ENCODE measurements at regions not wholly inside any gene's neighbourhood (a gene's known extent, or its start where the extent isn't known, plus 50 kb on each side); places are given as distances from the start of the nearest gene placed in this dataset.
"Not testable (repeated sequence)": the region's sequence is repeated elsewhere in the genome, so short reads cannot be mapped to it uniquely, and the experiment has no call there.

- peak; percentile 29 for DNase-seq (ENCODE audit: low read depth, low spot score)
These were observed 970.3 kb upstream of the ARRDC3 start for GRCh38 chr5:92353107-92354030.

DNA sequence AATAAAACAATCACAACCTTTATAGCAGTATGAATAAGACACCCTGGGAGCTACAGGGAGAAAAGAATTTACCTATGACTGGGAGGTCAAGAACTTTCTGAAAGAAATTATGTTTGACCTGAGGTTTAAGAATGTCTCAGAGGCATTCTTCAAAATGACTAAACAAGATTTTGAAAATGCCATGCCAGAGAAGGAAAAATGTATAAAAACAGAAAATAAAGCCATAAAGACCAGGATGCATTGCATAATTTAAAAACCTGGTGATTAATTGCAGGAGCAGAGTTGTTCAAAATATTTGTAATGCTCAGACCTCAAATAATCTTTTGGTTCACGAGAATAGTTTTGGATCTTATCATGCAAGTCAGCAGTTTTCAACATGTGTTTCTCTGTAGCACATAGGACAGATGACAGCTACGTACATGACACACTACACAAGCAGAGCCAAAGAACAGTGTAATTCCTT lies 954.7 kb upstream of the ARRDC3 start:
- DNase-seq (ENCODE audit: low read depth, low spot score), result peak; percentile 24

GRCh38 chr5:92332039-92332438 lies 948.9 kb upstream of the ARRDC3 start:
- DNase-seq (ENCODE audit: low read depth, low spot score), result no peak

DNA sequence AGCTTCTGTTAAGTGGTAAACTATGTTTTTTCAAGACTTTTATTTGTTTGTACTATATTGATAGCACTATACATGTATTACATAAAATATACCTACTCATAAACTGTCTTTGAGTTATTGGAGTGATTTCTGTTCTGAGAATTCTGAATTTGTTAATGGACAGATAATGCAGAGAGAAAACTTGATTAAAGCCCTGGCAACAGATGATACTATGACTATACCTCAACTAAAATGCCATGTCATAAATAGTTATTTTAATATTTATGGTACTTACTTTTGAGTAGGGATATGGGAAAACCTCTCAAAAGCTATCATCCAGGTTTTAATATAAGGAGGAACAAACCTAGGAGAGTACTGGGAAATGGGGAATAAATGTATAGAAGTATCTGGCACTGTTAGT lies 947.2 kb upstream of the ARRDC3 start:
- DNase-seq (ENCODE audit: low read depth, low spot score), result no peak

DNA sequence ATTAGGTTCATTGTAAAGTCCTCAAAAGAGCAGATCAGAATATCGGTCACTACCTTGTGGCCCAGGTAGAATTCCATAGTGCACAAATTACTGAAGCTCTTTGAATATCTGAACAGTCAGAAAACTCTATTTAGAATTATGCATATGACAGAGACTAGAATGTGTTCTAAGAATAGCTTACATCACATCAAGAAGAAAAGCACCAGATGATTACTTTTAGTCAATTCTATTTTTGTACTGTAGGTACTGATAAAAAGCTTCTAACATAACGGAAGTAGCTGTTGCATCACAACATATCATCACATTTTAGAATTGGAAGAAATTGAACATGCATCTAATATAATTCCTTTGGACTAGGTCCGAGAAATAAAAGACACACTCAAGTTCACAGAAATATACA lies 946.6 kb upstream of the ARRDC3 start:
- no peak for DNase-seq (ENCODE audit: low read depth, low spot score)

- no peak for DNase-seq (ENCODE audit: low read depth, low spot score)
These were observed 945.6 kb upstream of the ARRDC3 start for GRCh38 chr5:92328584-92329259.

DNA sequence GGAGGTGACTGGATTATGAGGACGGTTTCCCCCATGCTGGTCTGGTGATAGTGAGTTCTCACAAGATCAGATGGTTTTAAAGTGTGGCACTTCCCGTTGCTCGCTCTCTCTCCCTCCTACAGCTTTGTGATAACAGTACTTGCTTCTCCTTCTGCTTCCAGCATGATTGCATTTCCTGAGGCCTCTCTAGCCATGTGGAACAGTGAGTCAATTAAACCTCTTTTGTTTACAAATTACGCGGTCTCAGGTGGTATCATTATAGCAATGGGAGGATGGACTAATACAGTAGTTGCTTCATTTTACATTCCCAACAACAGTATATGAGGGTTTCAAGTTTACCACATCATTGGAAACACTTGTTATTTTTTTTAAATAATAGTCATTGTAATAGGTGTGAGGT lies 937.3 kb upstream of the ARRDC3 start:
- no peak for DNase-seq (ENCODE audit: low read depth, low spot score)

DNA sequence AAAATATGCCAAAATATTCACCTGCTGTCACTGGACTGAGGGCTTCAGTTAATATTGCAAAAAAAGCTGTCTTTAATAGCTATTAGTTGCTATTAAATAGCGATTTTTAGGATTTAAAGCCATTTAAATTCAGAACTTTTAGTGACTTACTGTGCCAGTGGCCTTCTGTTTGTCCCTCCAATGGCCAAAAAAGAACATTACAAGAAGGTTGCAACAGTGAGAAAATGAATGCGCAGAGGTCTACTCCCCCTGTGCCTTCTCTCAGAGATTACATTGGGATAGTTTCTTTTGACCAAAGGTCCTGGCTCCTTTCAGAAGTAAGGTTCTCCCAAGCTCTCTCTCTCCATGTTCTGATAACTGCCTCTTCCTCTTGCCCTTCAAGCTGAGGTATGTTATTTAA lies 930.3 kb upstream of the ARRDC3 start:
- DNase-seq (ENCODE audit: low read depth, low spot score), result no peak

GRCh38 chr5:92309336-92309991 lies 926.3 kb upstream of the ARRDC3 start:
- DNase-seq (ENCODE audit: low read depth, low spot score), result peak; percentile 58

GRCh38 chr5:92308679-92309078 lies 925.6 kb upstream of the ARRDC3 start:
- no peak for DNase-seq (ENCODE audit: low read depth, low spot score)

GRCh38 chr5:92302356-92302755 lies 919.2 kb upstream of the ARRDC3 start:
- DNase-seq (ENCODE audit: low read depth, low spot score), result not testable (repeated sequence)

GRCh38 chr5:92283521-92283920 lies 900.4 kb upstream of the ARRDC3 start:
- DNase-seq (ENCODE audit: low read depth, low spot score), result peak; percentile 9

DNA sequence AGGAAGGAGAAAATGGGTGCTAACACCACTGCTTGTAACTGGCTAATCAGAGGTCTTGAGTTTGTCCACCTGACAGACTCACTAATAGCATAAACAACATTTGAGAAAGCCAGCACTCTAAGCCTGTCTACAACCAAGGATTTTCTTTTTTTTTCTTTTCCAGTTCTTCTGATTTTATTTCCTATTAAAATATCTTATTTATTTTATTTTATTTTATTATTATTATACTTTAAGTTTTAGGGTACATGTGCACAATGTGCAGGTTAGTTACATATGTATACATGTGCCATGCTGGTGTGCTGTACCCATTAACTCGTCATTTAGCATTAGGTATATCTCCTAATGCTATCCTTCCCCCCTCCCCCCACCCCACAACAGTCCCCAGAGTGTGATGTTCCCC lies 888.6 kb upstream of the ARRDC3 start:
- not testable (repeated sequence) for DNase-seq (ENCODE audit: low read depth, low spot score)

DNA sequence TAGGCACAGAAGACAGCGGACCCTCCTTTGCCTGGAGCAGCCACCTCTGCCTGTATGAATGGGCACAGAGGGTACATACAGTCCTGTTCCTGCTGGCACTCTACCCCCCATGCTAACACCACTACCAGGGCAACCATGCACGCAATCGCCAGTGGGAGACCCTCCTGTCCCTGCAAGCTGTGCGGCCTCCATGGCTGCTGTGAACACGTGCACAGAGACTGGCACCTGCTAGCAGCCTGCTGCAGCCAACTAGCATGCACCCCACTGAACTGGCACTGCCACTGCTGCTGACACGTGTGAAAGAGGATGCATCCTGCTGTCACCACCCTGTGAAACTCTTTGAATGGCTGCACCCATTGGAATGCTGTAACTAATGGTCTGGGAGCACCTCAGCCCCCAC lies 885.2 kb upstream of the ARRDC3 start:
- no peak for DNase-seq (ENCODE audit: low read depth, low spot score)

DNA sequence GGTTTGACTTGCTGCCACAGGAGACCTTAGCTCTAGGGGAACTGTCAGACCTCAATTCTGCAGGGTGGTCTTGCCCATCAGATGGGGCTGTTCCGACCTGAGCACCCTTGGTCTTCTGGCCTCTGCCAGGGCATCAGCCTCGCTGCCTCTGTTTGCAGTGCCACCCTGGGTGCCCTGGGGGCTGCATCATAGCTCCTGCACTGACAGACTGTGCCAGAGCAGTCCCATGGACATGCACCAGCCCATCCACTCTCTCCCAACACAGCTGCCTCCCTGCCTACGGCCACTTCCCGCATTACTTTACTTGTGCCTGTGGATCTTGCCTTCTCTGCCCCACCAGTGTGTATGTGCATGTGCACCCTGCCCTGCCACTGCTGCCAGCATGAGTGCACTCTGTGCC lies 884.7 kb upstream of the ARRDC3 start:
- DNase-seq (ENCODE audit: low read depth, low spot score), result no peak

DNA sequence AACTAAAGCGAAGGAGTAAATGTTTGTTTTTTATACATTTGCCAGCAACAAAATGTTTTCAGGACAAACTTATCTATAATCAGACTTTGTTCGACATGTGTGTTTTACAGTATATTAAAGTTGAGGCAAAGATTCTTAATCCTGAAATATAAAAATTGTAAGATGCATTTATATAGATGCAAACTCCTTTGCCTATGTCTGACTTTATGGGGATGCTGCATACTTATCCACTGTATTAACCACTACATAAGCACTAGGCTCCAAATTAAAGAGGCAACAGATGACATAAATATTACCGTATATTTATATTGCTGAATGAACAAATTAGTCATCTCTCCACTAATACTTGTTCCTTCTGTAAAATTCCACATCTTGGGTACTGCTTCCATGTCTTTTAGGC lies 882.7 kb upstream of the ARRDC3 start:
- DNase-seq (ENCODE audit: low read depth, low spot score), result no peak

- DNase-seq (ENCODE audit: low read depth, low spot score), result not testable (repeated sequence)
These were observed 872.5 kb upstream of the ARRDC3 start for GRCh38 chr5:92255605-92256004.

- DNase-seq (ENCODE audit: low read depth, low spot score), result no peak
These were observed 865.4 kb upstream of the ARRDC3 start for GRCh38 chr5:92248518-92248917.

GRCh38 chr5:92242170-92242569 lies 859.1 kb upstream of the ARRDC3 start:
- no peak for DNase-seq (ENCODE audit: low read depth, low spot score)

DNA sequence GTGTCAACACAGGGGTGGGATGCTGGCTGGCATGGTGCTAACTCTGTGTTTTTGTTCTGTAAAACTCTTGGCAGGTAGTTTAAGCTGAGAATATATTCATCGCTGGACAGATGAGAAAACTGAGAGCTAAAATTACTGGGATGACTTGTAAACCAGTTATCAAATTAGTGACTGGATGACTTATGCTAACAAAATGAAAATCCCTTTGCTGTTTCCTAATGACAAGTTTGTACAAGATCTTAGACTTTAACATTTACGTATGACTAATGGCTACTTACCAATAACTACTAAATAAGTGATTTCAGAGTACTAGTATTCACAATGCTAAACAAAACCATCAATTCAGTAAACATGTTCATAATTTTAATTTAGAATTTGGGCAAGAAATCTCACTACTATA lies 854.8 kb upstream of the ARRDC3 start:
- no peak for DNase-seq (ENCODE audit: low read depth, low spot score)

- peak; percentile 2 for DNase-seq (ENCODE audit: low read depth, low spot score)
These were observed 839.3 kb upstream of the ARRDC3 start for GRCh38 chr5:92222449-92222848.

DNA sequence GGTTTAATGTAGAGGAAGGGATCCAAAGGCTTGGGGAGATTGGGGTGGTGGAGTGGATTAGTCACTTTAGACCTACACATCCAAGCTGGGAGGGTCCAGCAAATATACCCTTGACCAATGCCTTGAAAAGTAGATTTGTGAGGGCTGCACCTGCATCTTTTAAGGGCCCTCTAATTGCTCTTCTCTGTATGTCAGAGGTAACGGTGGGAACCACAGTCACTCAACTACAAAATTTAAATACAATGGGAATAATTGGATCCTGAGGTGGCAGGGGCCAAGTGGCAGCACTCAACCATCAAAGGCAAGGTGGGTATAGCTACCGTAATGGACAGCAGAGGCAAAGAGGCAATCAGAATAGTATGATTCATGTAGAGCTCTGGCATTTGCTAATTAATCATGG lies 833.7 kb upstream of the ARRDC3 start:
- DNase-seq (ENCODE audit: low read depth, low spot score), result not testable (repeated sequence)
